NOMO-1 (cell line): ENCODE measurements at regions not wholly inside any gene's neighbourhood (a gene's known extent, or its start where the extent isn't known, plus 50 kb on each side); places are given as distances from the start of the nearest gene placed in this dataset.
"Not testable (repeated sequence)": the region's sequence is repeated elsewhere in the genome, so short reads cannot be mapped to it uniquely, and the experiment has no call there.

Experiments used
- DNase-seq, 2 experiments: peaks; one replicate each; lab custom pipeline; 2025; ENCODE audit not compliant: unreplicated experiment in 2 of 2; lab: John Stamatoyannopoulos, UW

DNA sequence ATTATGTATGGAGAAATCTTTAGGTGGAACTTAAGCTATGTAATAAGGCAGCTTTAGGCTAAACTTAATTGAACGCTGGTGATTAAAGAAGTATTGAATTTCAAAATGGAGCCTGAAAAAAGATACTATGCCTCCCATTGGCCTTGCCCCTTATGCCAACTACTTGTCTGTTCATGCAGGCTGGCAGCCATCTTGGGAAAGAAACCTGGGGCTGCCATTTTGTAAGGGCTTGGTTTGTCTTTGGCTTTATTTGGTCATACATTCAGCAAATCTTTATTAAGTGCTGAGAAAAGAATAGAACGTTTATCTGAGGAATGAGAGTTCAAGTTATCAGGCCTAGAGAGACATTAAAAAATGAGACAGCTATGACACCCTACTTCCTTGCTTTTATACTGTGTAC, 231.3 kb downstream of the KCNE4 start:
- DNase-seq: no peak

DNA sequence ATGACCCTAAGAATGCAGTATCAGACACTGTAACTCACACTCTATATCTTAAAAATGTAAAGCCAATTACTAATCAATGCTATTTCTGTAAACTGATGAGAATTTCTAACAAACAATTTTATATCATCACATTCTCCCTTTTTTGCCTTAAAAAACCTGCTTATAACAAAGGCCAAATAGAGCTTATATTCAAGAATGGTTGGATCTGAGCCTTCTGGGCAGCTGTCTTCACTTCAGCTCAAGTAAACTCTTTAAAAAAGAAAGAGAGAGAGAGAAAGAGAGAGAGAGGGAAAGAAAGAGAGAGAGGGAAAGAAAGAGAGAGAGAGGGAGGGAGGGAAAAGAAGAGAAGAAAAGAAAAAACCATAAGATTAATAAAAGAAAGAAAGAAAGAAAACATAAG, 231.8 kb downstream of the KCNE4 start:
- no peak for DNase-seq

DNA sequence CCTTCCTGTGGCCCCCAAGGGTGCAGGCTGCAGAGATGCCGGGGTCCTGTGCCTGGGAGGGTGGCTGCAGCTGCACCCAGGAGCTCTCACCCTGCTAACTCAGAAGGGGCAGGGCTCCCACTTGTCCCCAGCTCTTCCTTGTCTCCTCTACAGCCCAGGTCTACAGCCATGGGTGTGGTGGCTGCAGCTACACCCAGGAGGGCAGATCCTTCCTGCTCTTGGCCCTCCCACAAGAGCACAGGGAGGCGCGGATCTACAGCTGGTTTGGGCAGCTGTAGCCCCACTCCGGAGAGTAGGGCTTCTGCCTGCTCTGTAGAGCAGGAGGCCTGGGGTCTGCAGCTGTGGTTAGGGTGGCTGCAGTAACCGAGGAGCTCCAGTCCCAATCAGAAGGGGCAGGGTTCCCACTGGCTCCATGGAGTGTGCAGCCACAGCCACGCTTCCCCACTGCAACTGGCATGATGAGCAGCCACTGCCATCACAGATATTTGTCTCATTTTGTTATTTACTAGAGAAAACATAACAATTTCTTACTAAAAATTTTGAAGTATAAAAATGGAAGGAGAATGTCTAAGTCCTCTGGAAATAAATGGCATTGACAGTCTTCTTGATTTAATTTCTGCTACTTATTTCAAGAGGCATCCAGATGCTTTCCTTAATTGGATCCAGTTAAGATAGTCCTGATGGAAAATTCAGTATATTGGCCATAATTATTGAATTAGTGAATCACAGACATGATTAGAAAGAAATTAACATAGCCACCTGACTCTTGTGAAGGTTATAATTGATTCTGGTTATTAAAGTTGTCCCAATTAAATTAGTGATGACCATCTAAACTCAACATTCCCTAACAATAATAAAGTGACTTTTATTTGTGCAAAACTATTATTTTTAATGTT, 233.6 kb downstream of the KCNE4 start:
- no peak for DNase-seq

DNA sequence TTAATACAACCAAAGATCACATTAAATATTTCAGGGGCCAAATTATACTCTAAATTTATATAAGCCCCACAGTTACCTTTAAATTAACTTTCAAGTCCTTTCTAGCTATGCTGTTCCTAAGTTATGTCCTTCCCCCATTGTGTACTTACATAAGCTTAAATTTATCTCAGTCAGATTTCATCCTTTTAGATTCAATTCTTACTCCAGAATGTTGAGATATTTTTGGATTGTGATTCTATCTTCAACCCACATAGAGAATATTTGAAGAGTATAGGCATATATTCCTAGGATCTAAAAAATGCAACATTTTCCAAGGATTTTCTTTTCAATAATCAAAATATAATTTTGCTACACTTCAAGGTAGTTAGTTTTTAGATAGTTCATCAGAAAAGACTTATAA, 242.8 kb downstream of the KCNE4 start:
- DNase-seq: no peak

DNA sequence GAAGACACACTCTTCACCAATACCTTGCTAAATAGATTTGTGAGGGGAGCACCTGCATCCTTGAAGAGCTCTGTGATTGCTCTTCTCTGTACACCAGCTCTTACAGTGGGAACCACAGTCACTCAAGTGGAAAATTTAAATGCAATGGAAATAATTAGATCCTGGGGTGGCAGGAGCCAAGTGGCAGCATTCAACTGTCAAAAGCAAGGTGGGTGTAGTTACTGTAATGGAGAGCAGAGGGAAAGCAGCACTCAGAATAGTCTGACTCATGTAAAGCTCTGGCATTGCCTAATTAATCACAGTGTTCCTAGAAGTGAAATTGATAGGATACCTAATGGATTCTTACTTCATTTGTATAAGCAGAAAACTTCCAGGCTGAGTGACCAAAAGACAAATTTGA, 245.8 kb downstream of the KCNE4 start:
- no peak for DNase-seq

DNA sequence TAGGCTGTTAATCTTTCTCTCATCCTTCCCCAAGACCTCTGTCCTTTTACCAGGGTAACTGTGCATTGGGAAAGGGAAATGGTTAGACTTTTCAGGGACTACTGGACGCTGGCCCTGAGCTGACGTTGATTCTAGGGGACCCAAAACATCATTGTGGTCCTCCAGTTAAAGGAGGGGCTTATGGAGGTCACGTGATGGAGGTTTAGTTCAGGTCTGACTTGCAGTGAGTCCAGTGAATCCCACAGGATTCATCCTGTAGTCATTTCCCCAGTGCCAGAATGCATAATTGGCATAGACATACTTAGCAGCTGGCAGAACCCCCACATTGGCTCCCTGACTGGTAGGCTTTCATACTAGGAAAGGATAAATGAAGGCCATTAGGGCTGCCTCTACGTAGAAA, 246.3 kb downstream of the KCNE4 start:
- DNase-seq: not testable (repeated sequence)

DNA sequence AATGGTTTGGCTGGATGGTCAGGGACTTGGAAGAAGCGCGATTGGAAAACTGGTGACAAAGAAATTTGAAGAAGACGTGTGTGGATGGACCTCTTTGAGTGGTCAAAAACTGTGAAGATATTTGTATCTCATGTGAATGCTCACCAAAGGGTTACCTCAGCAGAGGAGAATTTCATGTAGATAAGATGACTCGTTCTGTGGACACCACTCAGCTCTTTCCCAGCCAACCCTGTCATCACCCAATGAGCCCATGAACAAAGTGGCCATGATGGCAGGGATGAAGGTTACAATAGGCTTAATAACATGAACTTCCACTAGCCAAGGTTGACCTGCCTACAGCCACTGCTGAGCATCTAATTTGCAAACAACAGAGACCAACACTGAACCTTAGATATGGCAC, 248.3 kb downstream of the KCNE4 start:
- no peak for DNase-seq

DNA sequence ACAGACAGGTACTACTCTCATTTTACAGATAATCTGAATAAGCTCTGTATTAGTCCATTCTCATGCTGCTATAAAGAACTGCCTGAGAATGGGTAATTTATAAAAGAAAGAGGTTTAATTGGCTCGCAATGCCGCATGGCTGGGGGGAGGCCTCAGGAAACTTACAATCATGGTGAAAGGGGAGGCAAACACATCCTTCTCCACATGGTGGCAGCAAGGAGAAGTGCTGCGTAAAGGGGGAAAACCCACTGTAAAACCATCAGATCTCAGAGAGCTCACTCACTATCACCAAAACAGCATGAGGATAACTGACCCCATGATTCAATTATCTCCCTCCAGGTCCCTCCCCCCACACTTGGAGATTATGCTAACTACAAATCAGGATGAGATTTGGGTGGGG, 254.4 kb downstream of the KCNE4 start:
- no peak for DNase-seq

DNA sequence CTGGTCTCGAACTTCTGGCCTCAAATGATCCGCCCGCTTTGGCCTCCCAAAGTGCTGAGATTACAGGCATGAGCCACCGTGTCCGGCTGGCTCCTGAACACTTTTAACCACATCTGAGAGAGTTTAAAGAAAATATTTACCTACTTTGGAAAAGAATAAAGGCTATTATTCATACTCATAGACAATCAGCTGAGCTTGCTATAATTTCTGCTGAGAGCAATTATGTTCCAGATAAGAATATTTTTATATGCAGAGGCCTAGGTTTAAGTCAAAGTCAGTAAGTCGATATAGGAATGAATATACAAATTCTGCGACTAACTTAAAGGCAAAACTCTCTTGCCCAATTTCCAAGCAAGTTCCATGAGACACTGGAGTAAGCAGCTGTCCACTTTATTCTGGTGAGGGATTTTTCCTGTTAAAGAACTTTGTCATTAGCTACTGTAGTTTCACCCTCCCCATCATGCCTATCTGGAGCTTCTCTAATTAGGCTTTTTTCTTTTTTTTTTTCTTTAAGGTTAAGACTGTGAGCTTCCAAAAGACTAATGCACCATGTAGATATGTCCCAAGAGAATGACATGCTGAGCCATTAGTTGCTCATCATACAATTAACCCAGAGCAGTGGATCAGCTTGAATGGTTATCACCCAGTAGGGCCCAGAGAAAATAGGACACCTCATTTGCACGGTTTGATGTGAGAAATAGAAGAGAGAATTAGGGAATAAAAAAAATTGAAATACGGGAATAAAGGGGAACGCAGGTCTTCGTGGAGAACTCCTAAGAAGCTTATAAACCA, 260.1 kb downstream of the KCNE4 start:
- no peak for DNase-seq

DNA sequence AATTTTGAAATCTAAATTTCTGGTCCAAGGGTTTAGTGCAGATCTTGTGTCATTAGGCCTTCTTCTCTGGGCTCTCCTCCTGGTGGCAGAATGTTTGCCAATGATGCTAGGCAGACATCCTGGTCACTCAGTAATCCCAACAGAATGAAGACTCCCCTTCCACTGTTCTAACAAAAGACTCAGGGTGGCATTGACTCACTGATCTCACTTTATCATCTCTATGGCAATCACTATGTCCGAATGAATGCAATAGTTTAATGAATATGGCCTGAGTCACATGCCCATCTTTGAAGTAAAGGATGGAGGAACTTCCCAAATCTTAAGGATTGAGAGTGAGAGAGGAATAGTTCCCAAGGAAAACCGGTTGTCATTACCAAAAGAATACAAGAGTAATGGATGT, 261.1 kb downstream of the KCNE4 start:
- DNase-seq: no peak

DNA sequence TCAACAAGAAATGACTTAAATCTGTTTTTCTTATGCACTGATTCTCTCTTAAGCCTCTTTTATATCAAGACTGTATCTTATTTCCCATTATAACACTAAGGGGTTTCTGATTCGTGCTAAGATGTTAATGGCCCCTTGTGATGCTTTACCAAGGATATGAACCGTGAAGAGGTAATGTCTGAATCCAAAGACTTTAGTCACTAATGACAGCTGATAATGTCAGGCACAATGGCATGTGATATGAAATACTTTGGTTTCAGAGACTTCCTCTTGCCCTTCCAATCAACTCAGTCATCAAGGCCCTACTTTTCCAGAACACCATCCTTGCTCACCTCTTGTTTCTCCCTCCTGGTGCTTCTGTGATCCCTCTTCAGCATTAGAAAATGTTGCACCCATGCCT, 262.8 kb downstream of the KCNE4 start:
- DNase-seq: no peak

DNA sequence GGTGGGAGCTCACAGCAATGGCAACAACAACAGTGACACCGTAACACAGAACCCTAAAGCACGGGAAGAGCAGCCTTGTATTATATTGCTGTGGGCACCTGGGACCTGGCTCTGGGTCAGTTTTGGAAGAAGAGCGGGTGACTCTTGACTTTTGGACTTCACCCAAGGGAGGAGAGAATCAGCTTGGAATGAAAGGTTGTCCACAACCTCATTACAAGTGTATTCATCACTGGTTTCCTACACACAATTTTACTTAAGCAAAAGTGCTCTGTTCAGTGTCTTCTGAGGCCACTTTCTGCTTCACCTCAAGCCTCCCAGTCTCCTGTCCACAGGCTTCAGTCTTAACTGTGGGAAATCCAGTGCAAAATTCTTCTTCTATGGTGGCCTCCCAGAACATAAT, 263.8 kb downstream of the KCNE4 start:
- DNase-seq: no peak

DNA sequence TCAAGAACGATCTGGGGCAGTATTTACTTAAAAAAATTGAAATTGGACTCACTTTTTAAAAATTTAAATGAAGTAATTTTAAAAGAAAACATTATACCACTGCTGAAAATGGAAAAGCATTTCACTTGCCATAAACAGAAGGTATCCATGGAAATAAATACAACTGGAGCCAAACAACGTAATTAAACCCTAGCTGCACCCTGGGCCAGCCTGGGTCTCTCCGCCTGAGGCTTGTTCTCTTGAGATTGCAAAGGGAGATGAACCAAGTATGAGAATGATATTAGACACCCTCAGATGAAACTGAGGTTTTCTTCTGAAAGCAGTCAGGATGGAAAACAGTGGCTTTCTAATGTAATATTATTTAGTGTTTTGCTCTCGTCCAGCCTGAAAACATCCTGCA, 264.4 kb downstream of the KCNE4 start:
- DNase-seq: no peak

DNA sequence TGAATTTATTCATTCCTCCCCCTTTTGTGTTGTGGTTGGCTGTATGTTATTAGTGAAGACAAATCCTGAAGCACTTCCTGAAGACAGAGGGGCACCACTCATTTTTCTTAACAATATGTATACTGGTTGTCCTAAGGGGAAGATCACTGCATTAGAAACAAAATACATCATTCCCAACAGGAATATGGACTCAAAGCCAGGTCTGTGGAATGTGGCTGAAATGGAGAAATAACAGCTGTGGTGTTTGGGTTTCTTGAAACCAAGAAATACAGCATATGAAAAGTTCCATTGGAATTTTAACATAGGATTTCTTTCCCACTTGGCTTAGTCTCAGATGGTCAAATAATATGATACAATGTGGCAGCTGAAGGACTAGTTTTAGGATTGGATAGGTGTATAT, 267.6 kb downstream of the KCNE4 start:
- no peak for DNase-seq

DNA sequence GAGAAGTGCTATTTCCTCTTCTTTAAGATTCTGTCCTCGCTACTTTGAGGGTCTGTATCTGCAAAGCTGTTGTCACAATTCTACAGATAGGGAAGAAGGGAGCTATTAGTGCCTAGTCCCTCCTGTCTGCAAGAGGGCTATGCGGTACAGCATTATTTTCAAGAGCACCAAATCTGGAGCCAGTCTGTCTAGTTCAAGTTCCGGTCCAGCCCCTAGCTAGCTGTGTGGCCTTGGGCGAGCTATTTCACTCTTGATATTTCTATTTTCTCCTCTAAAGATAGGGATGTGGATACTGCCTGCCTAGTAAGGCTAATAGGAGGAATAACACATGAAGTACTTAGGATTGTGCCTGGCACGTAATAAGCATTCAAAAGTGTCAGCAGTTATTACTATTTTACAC, 272.4 kb downstream of the KCNE4 start:
- no peak for DNase-seq

DNA sequence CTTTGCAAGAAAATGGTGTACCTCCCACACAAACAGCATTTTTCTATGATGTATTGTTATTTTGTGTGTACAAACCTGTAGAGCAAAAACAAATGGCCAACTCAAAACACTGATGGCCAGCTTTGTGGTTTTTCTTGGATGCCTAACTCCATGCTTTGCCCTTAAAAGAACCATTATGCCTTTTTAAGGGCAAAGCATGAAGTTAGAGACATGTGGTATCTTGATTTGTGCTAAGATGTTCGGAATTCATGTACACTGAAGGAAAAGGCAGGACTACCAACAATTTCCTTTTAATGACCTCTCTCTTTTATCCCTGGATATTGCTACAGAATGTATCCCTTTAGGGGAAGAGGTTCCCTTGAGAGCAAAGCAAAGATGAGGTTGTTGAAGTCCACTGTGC, 273.6 kb downstream of the SCG2 start:
- DNase-seq: no peak

DNA sequence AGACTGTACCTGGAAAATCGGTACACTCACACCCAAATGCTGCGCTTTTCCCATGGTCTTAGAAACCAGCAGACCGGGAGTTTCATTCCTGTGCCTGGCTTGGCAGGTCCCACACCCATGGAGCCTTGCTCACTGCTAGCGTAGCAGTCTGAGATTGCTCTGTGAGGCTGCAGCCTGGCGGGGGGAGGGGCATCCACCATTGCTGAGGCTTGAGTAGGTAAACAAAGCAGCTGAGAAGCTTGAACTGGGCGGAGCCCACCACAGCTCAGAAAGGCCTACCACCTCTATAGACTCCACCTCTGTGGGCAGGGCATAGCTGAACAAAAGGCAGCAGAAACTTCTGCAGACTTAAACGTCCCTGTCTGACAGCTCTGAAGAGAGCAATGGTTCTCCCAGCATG, 271.4 kb downstream of the SCG2 start:
- not testable (repeated sequence) for DNase-seq

DNA sequence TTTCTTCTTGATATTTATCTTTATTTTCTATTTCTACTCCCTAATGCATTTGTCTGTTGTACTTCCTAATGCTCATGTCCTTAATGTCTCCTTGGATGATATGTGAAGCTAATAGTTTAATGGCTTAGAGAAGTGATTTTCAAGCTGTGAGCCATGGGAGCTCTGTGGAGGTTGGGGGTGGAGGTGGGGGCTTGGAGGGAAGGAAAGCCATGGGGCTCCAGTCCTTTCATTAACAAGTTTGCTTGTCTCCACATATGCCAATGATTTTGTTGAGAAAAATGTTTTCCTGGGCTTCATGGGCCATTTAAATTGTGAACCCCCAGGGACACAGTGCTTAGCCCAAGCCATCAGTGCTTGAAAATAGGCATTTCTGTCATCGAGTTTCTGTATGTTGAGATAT, 264.1 kb downstream of the SCG2 start:
- DNase-seq: no peak

DNA sequence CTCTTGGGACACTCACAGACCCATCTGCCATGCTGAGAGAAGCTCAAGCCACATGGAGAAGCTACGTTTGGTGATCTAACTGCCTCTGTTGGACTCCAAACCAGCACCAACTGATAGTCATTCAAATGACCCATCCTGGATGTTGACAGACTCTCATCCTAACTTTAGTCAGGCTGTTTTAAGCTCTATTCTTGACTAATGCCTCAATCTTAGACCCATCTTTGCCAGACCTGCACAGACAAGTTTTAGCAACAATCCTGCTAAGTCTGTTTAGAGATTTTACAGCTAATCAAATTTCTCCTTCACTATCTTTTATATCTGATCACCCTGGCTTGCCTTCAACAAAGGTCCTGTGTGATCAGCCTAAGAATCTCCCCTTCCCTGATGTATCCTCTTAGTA, 245.1 kb downstream of the SCG2 start:
- DNase-seq: no peak

DNA sequence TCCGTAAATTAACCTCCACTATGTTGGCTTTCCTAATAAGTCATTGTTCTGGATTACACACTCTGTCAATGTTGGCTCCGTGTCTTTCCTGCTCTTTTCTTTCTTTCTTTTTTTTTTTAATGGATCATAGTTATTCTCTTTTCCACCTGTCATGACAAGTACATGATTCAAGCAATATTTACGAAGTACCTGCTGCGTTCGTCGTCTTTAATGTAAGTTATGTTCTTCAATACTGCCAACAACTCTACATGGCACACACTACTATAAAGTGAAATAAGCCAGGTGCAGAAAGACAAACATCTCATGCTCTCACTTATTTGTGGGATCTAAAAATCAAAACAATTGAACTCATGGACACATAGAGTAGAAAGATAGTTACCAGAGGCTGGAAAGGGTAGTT, 239.1 kb downstream of the SCG2 start:
- no peak for DNase-seq

DNA sequence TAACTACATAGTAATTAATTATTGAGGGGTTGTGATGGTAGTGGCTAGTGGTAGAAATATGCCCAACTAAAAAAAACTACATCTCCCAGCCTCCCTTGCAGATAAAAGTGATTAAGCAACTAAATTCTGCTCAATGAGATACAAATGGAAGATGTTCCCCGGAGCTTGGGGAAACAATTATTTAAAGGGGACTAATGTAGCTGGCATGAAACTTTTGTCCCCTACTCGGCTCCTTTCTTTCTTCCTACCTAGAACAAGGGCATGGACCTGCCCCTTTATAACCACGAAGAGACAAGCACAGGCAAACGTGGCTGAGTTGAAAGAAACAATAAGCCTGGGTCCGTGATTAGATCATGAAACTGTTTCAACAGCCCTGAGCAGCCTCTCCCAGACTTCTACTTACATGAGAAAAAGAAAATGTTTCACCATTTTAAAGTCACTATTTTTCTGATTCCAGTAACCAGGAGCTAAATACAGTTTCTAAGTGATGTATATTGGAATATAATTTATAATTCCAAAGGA, 236.9 kb downstream of the SCG2 start:
- no peak for DNase-seq

DNA sequence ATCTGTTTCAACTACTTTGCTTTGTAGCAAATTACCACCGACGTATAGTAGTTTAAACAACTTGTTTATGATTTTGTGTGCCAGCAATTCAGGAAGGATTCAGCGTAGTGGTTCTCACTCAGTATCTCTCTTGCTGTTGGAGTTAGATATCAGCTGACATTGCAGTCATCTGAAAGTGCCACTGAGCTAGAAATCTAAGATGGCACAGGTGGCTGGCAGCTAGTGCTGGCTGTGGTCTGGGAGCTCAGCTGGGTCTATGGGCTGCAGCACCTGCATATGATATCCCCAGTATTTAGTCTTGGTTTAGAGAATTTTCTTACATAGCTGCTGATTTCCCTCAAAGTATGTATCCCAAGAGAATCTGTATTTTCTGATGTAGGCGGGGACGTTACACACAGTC, 235.6 kb downstream of the SCG2 start:
- no peak for DNase-seq
